Lung (tissue), 11 donors: ENCODE measurements at regions not wholly inside any gene's neighbourhood (a gene's known extent, or its start where the extent isn't known, plus 50 kb on each side); places are given as distances from the start of the nearest gene placed in this dataset.
A peak's percentile ranks its signal among the peaks of the same experiment; 100 is the strongest.

Experiments used
- ATAC-seq: fragments of 200-7000 bp; cut with Tn5 transposase; one replicate; pipeline ENCODE4 v1.9.1; 2020; ENCODE audit warnings: moderate number of reproducible peaks; ENCODE audit not compliant: insufficient read depth, low FRiP score
- DNase-seq, 3 donors: peaks; one replicate each; pipeline ENCODE4 v3.0.0-alpha.2; 2013 to 2017
- H3K27ac ChIP-seq, 2 donors: one replicate each; pipeline ENCODE4 v1.5.1; 2013; ENCODE audit warnings: mild to moderate bottlenecking in 2 of 2, moderate library complexity in 2 of 2, control low read depth in 1 of 2, inconsistent platforms in 1 of 2, low read depth in 1 of 2, low read length in 1 of 2
- H3K27me3 ChIP-seq, 3 donors: one replicate each; pipeline ENCODE4 v1.5.1; 2013; ENCODE audit warnings: low read length in 2 of 3; ENCODE audit not compliant: control insufficient read depth in 3 of 3, insufficient read depth in 3 of 3
- H3K36me3 ChIP-seq, 4 donors: one replicate each; pipeline ENCODE4 v1.5.1; 2013; ENCODE audit warnings: low read length in 4 of 4, mild to moderate bottlenecking in 1 of 4, moderate library complexity in 1 of 4; ENCODE audit not compliant: control insufficient read depth in 4 of 4, insufficient read depth in 4 of 4
- H3K4me1 ChIP-seq, 5 donors: one replicate each; pipeline ENCODE4 v1.5.1; 2013; ENCODE audit warnings: low read length in 5 of 5, mild to moderate bottlenecking in 2 of 5, moderate library complexity in 1 of 5; ENCODE audit not compliant: control insufficient read depth in 5 of 5, insufficient read depth in 5 of 5
- H3K4me3 ChIP-seq: one replicate; pipeline ENCODE4 v1.5.1; 2013; ENCODE audit warnings: mild to moderate bottlenecking, control low read depth, moderate library complexity
- H3K9ac ChIP-seq, 2 donors: one replicate each; pipeline ENCODE4 v1.5.1; 2013; ENCODE audit warnings: low read length in 2 of 2, control low read depth in 1 of 2; ENCODE audit not compliant: insufficient read depth in 1 of 2
- H3K9me3 ChIP-seq, 4 donors: one replicate each; pipeline ENCODE4 v1.5.1; 2013; ENCODE audit warnings: low read length in 3 of 4, mild to moderate bottlenecking in 1 of 4, moderate library complexity in 1 of 4; ENCODE audit not compliant: control insufficient read depth in 4 of 4, insufficient read depth in 3 of 4
- WGBS, 2 donors: extraction: QIAGEN DNeasy Blood & Tissue Kit; methylation state at CpG; one replicate each; pipeline ENCODE4 v1.1.7; 2013; 5-methylcytosine and 5-hydroxymethylcytosine counted together
- TF ChIP-seq, protein P1 (sequence below): IDR thresholded peaks from 2 replicates; pipeline ENCODE4 v1.5.1; 2012; ENCODE audit warnings: mild to moderate bottlenecking; ENCODE audit errors: control extremely low read depth, extremely low read depth
- donor health status: control.
- donor health status: control.
- donor health status: Bipolar disorder and iron deficiency.
- donor health status: healthy.
- donor health status: DM: yes; HTN: yes; CAD: no.

- DNase-seq: no peak
- TF ChIP-seq, protein P1, sequence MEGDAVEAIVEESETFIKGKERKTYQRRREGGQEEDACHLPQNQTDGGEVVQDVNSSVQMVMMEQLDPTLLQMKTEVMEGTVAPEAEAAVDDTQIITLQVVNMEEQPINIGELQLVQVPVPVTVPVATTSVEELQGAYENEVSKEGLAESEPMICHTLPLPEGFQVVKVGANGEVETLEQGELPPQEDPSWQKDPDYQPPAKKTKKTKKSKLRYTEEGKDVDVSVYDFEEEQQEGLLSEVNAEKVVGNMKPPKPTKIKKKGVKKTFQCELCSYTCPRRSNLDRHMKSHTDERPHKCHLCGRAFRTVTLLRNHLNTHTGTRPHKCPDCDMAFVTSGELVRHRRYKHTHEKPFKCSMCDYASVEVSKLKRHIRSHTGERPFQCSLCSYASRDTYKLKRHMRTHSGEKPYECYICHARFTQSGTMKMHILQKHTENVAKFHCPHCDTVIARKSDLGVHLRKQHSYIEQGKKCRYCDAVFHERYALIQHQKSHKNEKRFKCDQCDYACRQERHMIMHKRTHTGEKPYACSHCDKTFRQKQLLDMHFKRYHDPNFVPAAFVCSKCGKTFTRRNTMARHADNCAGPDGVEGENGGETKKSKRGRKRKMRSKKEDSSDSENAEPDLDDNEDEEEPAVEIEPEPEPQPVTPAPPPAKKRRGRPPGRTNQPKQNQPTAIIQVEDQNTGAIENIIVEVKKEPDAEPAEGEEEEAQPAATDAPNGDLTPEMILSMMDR: no peak
- H3K27ac ChIP-seq: no peak overlapping the region
- H3K27me3 ChIP-seq: no peaks in the 10 kb centered on the region
- H3K36me3 ChIP-seq: no peaks in the 10 kb centered on the region
- no peak for ATAC-seq
- no peaks in the 10 kb centered on the region for H3K4me1 ChIP-seq
- WGBS, 2 donors: 91 to 95% methylated on average over 1 of the region's 1 CpG
- no peaks in the 10 kb centered on the region for H3K9me3 ChIP-seq
- no peak overlapping the region for H3K9ac ChIP-seq
- H3K4me3 ChIP-seq: no peak overlapping the region
Measured at GRCh38 chr2:58434692-58435091, 193.6 kb upstream of the FANCL start.

- H3K36me3 ChIP-seq: no peaks in the 10 kb centered on the region
- H3K4me1 ChIP-seq: peaks cover 0 to 4% (median under 1%) of the 10 kb centered on the region in 5 donors
- 92 to 96% methylated on average over 3 of the region's 3 CpGs for WGBS, 2 donors
- H3K27ac ChIP-seq: no peak overlapping the region
- H3K9ac ChIP-seq: no peak overlapping the region
- DNase-seq: no peak
- H3K27me3 ChIP-seq: no peaks in the 10 kb centered on the region
- ATAC-seq: no peak
- TF ChIP-seq, protein P1: no peak
- H3K4me3 ChIP-seq: no peak overlapping the region
- no peaks in the 10 kb centered on the region for H3K9me3 ChIP-seq
Measured at GRCh38 chr2:58432491-58433170, 191.5 kb upstream of the FANCL start.

GRCh38 chr2:58429014-58429875 is 188.1 kb upstream of the FANCL start:
- H3K27me3 ChIP-seq: no peaks in the 10 kb centered on the region
- no peak overlapping the region for H3K9ac ChIP-seq
- no peak overlapping the region for H3K27ac ChIP-seq
- no peaks in the 10 kb centered on the region for H3K36me3 ChIP-seq
- no peaks in the 10 kb centered on the region for H3K9me3 ChIP-seq
- peak overlapping the region; percentile 17 for H3K4me3 ChIP-seq
- TF ChIP-seq, protein P1: no peak
- no peak for ATAC-seq
- peaks cover 0 to 10% (median 3%) of the 10 kb centered on the region in 5 donors for H3K4me1 ChIP-seq
- WGBS, 2 donors: 34 to 47% methylated on average over 13 of the region's 13 CpGs
- peak; percentile 16 to 61 (median 47) for DNase-seq
